ENCODE measurements at regions not wholly inside any gene's neighbourhood (a gene's known extent, or its start where the extent isn't known, plus 50 kb on each side); places are given as distances from the start of the nearest gene placed in this dataset.

DNA sequence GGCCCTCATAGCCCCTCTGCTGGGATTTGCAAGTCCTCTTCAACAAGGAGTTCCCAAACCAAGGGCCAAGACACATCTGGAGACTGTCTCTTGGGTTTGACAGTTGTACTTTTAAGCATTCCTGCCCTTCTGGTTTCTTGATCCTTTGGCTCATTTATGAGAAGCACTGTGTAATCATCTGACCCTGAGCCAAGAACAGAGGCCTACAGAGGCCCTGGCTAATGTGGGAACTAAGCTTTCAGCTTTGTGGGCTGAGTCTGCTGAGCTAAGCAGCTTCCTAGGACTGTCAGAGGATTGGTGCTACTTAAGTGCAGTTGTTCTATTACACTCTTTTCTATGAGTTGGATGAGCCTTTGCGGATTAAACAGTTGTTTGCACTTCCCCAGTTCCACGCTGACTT lies 178.3 kb downstream of the KBTBD8 start:
- TF ChIP-seq, protein P1, sequence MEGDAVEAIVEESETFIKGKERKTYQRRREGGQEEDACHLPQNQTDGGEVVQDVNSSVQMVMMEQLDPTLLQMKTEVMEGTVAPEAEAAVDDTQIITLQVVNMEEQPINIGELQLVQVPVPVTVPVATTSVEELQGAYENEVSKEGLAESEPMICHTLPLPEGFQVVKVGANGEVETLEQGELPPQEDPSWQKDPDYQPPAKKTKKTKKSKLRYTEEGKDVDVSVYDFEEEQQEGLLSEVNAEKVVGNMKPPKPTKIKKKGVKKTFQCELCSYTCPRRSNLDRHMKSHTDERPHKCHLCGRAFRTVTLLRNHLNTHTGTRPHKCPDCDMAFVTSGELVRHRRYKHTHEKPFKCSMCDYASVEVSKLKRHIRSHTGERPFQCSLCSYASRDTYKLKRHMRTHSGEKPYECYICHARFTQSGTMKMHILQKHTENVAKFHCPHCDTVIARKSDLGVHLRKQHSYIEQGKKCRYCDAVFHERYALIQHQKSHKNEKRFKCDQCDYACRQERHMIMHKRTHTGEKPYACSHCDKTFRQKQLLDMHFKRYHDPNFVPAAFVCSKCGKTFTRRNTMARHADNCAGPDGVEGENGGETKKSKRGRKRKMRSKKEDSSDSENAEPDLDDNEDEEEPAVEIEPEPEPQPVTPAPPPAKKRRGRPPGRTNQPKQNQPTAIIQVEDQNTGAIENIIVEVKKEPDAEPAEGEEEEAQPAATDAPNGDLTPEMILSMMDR (IDR thresholded peaks at IDR 0.05; ENCODE audit: control insufficient read depth, insufficient read depth, low read depth, low read length, missing control alignments), result no peak
- H3K4me3 ChIP-seq (ENCODE audit: control insufficient read depth, low read depth, low read length), result no peak overlapping the region
- DNase-seq (ENCODE audit: low read depth), result no peak

DNA sequence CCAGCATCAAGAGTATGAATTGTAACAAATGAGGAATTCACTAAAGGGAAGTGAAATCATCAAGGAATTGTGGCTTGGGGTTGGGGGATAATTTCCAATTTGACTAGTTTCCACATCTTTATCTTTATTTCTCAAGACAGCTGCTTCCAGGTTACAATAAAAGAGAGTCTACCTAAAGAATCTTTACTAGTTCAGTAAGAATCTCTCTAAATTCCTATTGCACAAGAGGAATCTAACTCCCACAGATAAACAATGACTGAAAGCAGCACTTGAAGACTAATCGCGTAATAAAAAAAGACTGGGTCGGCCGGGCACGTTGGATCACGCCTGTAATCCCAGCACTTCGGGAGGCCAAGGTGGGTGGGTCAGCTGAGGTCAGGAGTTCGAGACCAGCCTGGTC lies 194.4 kb downstream of the KBTBD8 start:
- DNase-seq (ENCODE audit: low read depth), result no peak
- H3K4me3 ChIP-seq (ENCODE audit: control insufficient read depth, low read depth, low read length), result no peak overlapping the region

DNA sequence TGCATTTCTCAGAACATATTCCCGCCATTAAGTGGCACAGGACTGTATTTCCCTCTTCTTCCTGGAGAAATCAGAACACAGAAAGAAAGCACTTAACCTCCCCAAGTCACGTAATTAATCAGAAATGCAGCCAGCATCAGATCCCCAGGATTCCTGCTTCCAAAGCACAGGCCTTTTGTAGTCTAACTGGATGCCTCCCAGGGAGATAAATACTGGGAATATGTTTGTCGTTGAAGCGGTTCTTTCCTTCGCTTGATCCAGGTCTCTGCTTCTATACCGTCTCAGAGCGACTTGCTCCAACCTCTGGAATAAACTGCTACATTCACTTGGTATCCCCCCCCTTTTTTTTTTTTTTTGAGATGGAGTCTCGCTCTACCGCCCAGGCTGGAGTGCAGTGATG lies 198.6 kb downstream of the KBTBD8 start:
- TF ChIP-seq, protein P1 (IDR thresholded peaks at IDR 0.05; ENCODE audit: control insufficient read depth, insufficient read depth, low read depth, low read length, missing control alignments), result no peak
- H3K4me3 ChIP-seq (ENCODE audit: control insufficient read depth, low read depth, low read length), result no peak overlapping the region
- DNase-seq (ENCODE audit: low read depth), result no peak

More for the DNA sequence above, 194.4 kb downstream of the KBTBD8 start:
- TF ChIP-seq, protein P1 (IDR thresholded peaks at IDR 0.05; ENCODE audit: control insufficient read depth, insufficient read depth, low read depth, low read length, missing control alignments), result no peak

DNA sequence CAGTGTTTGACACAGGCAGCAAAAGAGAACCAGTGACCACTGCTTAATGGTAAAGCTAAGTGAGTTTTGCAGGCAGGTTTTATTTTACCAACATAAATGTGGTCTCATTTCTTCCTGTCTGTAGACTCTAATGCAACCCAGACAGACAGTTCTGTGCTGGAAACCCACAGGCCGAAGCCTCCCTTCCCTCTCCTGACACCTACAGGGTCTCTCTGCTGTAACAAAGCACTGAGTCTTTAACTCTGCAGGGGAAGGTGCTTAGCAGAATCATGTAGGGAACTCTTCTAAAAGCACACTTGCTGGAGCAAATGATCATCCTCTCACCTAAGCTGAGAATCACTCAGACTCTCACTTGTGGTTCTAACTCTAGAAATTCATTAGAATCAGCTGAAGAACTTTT lies 200.3 kb downstream of the KBTBD8 start:
- H3K4me3 ChIP-seq (ENCODE audit: control insufficient read depth, low read depth, low read length), result no peak overlapping the region
- DNase-seq (ENCODE audit: low read depth), result no peak
- TF ChIP-seq, protein P1 (IDR thresholded peaks at IDR 0.05; ENCODE audit: control insufficient read depth, insufficient read depth, low read depth, low read length, missing control alignments), result no peak

DNA sequence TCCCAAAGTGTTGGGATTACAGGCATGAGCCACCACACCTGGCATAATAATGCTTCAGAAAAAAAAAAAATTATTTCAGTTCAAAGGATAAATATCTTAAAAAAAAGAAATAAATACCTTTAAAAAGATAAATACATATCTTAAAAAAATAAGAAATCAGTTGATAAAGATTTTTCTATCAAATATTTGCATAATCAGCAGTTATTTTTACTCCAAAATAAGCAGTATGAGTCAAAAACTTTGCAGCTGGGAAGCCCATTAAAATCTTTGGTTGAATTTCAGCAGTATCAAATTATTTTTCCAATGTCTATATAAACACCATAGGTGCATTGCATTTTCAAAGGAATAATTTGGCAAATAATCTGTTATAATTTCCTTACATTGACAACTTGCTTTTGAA lies 202.5 kb downstream of the KBTBD8 start:
- TF ChIP-seq, protein P1 (IDR thresholded peaks at IDR 0.05; ENCODE audit: control insufficient read depth, insufficient read depth, low read depth, low read length, missing control alignments), result no peak

DNA sequence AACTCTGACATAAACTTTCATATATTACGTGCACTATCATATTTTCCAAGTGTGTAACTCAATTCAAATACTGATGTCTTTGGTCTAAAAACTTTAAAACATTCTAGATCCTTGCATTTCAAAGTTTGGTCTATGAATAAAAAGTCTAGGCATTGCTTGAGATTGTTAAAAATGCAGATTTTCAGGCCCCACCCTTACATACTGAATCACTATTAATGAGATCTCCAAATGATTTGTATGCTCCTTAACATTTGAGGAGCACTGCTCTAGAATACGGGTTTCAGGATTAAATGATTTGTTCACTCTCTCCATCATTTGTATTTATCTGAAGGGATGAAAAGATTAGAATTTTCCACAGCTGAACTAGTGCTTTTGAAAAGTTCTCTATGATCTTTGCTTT lies 202.9 kb downstream of the KBTBD8 start:
- TF ChIP-seq, protein P1 (IDR thresholded peaks at IDR 0.05; ENCODE audit: control insufficient read depth, insufficient read depth, low read depth, low read length, missing control alignments), result no peak
- no peak overlapping the region for H3K4me3 ChIP-seq (ENCODE audit: control insufficient read depth, low read depth, low read length)
- no peak for DNase-seq (ENCODE audit: low read depth)

More for the DNA sequence above, 202.5 kb downstream of the KBTBD8 start:
- no peak overlapping the region for H3K4me3 ChIP-seq (ENCODE audit: control insufficient read depth, low read depth, low read length)
- DNase-seq (ENCODE audit: low read depth), result no peak

DNA sequence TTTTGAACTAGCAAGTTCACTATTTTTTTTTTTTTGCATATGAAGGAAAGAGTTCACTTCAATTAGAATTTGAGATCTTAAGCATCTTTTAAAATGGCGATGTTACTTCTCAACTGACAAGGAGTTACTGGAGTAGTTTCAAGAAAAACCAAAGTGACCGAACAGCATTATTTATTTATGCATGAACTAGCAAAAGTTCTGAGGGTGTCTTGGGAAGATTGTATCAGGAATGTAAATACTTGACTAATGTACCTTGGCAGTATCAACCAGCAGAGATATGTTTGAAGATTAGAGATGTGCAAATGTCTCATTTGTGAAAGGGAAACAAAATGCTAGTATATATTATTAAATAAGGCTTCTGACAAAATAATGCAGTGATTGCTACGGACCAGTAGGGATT lies 203.9 kb downstream of the KBTBD8 start:
- no peak overlapping the region for H3K4me3 ChIP-seq (ENCODE audit: control insufficient read depth, low read depth, low read length)
- DNase-seq (ENCODE audit: low read depth), result no peak
- TF ChIP-seq, protein P1 (IDR thresholded peaks at IDR 0.05; ENCODE audit: control insufficient read depth, insufficient read depth, low read depth, low read length, missing control alignments), result no peak
